Femur (tissue), 1 donor: ENCODE measurements at regions not wholly inside any gene's neighbourhood (a gene's known extent, or its start where the extent isn't known, plus 50 kb on each side); places are given as distances from the start of the nearest gene placed in this dataset.

Experiments
- DNase-seq: peaks from one replicate; pipeline ENCODE4 v3.0.0-alpha.2; 2017

DNA sequence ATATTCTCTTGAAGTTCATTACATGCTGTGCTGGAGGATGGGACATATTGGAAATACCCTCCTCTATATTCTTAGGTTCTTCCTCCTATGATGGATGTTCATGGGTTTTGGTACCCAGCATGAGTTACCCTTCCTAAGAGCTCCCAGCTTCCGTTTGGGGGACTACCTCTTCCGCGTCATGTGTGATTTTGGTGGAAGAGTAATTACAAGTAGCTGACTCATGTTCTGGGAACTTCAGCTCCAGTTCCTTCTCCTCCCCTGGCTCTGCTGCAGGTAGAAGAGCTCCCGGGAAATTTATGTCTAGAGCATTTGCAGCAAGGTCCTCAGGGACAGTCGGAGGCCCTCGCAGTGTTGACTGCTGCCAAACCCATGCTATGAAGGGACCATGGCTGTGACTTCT lies 208.8 kb upstream of the IL12A start:
- no peak for DNase-seq

DNA sequence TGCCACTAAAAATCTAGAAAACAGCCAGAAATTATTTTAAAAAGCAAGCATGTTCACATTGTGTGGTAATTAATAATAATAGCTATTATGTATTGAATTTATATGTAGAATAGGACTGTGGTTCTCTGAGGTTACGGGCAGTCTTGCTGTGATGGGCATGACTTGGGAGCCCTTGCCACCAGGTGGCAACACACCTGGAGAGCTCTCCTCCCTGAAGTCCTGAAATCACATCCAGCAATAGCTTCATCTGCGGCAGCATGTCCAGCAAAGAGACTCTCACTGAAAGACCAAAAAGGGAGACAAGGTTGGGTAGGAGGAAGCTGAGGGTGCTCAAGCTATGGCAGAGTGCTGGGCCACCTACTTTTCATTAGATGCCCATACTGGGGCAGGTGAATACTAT lies 206.8 kb upstream of the IL12A start:
- DNase-seq: no peak

DNA sequence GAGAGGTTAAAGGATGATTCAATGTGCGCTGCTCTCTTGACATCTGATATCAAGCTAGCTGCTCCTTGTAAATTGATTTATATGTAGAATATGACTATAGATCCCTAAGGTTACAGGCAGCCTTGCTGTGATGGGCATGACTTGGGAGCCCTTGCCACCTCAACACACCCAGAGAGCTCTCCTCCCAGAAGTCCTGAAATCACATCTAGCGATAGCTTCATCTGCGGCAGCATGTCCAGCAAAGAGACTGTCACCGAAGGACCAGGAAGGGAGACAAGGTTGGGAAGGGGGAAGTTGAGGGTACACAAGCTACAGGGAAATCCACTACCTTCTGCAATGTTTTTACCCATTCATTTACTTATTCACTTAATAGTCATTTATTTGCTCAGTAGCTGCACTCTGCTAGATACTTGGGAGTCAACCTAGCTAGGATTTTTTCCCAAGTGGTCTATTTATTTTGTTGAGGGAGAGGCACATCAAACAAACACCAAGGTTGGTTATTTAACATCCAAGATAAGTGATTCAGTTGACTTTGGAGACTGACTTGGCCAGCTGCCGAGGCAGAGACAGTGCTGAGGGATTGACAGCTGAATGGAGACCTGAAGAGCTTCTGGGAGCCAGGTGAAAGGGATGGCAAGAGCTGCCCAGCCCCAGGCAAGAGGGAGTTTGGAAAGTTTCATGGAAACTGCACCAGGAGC lies 205.8 kb upstream of the IL12A start:
- no peak for DNase-seq

DNA sequence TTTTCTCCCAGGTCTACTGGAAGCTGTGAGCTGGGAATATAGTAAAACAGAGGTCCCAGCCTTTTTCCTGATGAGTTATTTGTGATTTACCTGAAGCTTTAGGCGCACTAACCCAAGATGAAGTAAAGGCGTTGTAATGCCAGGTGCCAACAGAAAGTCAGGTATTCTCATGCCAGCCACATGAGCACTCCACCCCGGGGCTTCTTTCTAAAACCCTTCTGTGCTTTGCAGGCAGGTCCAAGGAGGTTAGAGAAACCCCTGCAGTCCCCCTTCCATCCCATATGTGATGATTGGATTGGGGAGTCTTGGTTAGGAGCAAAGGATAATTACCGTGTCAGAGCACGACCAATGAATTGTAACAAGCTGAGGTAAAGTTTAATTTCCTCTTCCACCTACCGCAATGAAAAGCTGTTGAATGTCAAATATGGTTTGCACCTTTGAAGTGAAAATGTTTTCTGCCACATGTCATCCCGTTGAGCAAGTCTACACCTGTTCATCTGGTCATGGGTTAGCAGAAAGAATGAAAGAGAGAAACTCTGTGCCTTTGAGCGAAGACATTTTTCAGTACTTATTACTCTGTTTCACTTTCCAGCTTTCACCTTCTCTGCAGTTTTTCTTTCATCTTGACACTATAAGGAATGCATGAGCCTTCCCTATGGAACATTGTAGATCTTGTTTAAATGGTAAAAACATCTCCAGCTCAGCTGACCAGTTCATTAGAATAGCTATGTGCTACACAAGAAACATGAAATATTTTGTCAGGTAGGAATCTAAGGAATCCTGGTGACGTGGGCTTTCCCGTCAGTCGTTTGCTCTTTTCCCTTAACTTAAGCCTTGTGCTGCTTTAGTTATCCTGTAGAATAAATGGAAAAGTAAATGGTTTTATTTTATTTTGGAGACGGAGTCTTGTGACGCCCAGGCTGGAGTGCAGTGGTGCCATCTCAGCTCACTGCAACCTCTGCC lies 204.6 kb upstream of the IL12A start:
- no peak for DNase-seq

DNA sequence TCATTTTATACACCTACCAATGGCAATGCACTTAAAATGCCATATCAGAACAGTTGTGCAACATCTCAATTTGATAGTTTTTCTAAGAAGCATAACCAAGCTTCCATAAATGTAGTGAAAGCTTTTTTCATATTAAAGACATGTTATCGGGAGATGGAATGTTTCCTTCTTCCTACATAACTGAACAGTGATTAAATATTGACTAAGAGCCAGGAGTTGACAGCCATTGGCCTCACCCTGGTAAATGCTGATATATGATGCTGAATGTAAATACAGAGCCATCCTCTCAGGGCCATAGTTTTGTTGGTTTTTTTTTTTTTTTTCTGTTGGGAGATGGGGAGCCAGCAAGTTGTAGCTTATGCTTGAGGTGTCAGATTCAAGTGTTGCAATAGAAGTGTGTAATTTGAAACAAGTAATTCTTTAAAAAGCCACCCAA lies 203.3 kb upstream of the IL12A start:
- DNase-seq: no peak

DNA sequence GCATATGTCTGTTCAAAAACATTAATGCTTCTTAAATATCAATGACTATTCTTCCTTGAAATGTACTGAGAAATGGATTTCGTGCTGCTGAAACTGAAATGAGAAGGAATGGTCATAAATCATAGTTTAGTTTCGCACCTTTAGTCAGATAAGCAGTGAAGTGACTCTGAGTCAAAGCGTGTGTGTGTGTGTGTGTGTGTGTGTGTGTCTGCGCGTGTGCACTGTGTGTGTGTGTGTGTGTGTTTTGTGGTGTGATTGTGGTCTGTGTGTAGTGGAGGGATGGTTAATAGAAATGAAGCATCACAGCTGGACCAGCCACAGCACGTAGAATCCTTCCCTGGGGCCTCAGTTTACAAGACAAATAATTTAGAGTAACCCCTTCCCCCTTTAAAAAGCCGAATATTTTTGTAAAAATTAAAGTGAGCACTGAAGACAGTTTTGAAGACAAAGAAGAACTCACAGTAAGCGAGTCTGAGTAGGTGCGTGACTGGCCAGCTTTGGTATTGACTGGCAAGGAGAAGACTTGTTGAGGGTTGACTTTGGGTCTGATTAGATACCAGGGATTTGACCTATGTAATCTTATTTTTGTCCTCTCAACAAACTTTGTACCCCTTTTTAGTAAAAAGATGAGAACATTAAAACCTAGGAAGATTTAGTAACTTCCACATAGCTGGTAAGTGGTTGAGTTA lies 202.0 kb upstream of the IL12A start:
- no peak for DNase-seq

DNA sequence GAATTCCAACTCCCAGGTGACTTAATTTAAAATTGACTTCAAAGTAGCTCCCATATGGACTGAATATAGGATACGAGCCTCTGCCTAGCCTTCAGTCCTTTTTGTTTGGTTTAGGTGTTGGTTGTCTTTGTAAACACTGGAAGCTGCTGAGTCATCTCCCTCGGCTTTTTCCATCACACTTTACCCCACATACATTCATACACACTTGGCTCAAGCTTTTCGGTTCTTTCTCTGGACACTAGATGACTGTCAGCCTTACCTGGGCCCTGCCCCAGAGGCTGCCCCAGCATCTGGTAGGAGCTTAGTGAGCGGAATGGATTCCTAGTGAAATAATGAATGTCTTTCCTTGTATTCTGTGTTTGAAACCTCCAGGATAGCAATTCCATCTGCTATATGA lies 201.5 kb upstream of the IL12A start:
- DNase-seq: no peak

DNA sequence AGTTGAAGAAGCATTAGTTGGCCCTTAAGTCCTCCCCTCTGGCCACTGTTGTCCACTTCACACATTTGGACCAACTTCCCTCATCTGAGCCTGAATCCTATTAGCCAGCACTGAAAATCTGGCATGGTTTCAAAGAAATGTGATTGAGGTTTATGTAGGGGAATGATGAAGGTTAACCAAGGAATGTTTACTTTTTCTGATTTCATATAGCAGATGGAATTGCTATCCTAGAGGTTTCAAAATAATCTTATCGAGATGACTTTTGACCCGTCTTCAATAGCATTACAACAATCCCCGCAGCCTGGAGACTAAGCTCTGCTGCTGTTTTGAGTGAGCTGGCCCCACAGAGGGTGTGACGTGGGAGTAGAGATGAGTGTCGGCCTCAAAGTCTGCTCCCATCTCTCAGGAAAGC lies 200.8 kb upstream of the IL12A start:
- no peak for DNase-seq

DNA sequence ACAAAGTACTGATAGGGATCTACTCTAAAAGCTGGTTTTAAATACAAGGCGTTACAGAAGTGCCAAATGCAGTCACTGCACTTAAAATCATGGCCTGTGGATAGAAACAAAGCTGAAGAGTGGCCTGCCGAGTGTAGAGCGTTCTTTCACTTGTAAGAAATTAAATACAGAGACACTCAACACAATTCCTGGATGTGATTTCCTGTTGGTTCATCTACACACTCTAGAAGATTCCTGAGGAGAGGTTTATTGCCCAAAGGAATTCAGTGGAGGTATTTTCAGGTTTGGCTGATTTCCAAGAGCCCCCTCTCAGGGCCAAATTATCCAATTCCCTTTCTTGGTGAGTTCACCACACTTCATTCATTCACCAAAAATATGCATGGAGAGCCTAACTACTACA lies 200.3 kb upstream of the IL12A start:
- DNase-seq: no peak

DNA sequence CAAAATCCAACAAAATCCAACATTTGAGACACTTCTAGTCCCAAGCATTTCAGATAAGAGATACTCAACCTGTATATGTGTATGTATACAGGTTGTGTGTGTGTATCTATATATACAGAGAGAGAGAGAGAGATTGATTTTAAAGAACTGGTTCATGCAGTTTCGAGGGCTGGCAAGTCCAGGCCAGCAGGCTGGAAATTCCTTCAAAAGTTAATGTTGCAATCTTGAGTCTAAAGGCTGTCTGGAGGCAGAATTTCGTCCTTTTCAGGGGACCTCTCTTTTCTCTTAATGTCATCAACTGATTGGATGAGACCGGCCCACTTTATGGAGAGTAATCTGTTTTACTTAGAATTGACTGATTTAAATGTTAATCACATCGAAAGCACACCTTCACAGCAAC lies 199.6 kb upstream of the IL12A start:
- no peak for DNase-seq

DNA sequence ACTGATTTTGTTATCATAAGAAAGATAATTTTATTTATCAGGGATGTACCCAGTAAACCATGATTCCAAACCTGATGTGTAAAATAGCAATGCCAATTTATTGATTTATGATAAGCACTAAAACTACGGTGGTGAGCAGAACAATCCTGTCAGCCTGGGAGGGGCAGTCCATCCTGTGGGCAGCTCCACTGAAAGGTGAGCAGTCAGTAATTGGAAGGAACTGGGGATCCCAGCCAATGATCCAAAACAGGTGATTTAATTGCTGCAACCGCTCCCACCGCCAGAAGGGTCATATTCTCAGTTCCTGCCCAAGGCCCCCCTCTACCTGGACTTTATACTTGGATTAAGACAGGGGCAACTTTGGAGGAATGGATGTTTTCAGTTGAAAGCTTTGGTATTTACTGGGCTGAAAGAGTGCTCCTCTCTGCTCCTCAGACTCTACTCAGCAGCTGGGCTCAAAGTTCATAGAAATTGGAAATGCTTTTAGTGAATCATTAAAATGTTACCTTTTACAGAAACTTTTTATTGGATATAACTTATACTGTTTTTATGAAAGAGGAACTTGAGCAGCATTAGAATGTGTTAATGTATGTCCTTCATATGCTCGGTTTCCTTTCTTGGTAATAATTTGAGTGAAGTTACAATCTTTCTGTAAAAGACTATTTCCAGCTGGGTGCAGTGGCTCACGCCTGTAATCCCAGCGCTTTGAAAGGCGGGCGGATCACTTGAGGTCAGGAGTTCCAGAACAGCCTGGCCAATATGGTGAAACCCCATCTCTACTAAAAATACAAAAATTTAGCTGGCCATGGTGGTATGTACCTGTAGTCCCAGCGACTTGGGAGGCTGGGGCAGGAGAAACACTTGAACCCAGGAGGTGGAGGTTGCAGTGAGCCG lies 198.6 kb upstream of the IL12A start:
- no peak for DNase-seq

DNA sequence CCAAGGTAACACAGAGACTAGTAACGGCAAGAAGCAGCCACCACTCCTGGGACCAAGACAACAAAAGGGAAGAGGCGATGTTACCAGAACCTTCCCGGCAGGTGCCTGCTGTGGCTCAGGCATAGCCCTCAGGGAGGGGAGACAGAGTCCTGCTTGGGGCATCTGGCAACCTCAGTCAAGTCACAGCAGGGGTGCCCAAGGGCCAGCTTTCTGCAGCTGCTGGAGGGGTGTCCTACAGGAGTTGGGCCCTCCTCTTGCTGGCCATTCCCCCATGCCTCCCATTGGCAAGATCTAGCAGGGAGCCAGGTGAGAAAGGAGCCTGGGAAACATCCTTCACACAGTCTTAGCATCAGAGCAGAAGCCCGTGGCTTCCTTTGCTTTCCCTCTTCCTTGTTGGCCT lies 197.3 kb upstream of the IL12A start:
- no peak for DNase-seq

DNA sequence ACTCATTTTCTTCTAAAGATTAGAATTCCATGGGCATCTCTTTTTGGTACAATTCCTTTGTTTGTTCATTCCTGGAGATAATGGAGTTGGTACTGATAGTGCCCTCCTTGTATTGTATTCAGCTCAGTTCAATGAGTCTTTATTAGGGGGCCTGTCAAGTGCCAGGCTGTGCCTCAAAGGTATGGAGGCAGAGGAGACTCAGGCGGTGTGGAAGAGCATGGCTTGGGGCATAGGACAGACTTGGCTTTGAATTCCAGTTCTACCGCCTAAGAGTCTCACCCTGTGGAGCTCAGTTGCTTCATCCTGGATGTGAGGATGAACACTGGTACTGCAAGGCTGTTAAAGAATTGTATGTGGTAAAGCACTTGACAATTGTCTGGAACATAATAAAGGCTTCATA lies 196.6 kb upstream of the IL12A start:
- DNase-seq: no peak

DNA sequence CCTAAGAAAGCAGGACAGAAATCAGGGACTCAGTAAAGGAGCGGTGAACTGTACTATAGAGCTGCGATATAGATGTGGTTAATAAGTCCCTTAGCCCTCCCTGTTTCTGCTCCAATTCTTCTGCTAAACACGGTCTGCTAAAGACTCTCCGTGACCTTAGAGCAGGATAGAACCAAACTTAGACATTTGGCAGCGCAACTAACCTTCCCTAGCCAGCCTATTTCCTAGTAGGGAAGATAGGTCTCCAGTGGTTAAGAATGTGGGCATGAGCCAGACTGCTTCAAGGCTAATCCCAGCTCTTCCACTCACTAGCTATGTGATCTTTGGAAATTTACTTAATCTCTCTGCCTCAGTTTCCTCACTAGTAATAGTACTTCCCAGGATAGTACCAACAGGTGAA lies 193.6 kb upstream of the IL12A start:
- DNase-seq: no peak

DNA sequence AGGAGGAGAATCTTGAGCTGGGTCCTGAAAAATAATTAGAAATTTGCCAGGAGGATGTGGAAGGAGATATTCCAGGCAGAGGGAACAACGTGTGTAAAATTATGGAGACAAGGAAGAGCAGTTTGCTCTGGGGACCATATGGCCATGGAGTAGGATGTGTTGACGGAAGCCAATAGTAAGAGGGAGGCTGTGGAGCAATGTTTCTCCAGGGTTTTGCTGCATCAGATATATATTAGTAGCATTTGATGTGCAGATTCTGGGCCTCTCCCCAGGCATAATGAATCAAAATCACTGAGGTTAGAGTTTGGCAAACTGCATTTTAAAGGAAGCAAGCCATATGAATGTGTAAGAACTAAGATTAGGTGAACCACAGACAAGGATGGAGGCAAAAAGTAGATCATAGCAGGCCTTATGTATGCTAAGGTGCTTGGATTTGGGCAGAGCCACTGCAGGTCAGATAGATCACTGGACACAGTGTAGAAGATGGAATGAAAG lies 192.9 kb upstream of the IL12A start:
- no peak for DNase-seq

DNA sequence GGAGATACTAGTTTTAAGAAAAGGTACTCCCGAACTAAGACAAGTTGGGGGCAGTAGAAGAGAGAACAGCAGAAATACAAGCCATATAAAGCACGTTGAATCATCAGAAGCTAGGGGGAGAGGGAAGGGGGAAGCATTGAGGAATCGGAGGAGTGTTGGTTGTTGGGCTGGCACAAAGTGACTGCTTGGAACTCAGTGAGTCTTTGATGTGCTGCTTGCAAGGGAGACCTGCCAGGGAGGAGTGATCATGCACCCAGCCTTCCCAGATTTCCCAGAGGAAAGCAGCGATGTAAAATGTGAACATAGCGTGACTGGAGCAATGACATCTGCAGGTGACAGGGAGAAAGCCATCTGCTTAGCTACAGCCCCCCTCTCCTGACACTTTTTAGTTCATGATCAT lies 192.4 kb upstream of the IL12A start:
- no peak for DNase-seq

DNA sequence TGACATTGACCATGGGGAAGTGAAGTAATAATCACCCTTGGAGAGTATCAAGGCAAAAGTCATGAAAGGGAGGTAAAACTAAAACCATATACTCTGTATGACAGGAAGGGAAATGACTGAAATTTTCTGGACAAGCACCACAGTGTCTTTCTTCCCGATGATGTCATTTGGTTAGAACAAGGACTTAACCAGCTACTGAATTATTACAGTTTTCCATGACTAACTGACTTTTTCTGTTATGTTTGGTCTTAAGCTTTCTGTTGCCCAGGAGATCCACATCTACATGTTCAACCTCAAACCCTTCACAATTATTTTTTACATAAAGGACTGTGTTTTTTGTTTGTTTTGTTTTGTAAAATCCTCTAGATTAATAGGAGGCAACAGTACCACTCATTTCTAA lies 191.9 kb upstream of the IL12A start:
- DNase-seq: no peak

DNA sequence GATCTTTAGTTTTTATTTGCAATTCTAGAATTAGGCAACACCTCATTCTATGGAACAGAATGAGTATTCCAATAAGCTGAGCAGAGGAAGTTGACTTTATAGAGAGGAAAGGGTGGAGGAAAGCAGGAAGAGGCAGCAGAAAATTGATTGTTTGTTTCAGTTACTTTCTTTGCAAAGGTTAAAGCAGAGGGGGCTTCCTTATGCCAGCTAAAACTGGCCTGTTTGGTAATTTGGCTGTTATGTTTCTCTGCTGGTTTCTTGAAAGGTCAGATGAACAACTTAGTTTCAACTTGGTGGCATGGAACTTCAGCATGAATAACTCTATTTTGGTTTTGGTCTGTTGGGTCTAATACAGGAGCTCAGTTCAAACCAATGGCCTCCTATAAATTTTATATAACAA lies 190.9 kb upstream of the IL12A start:
- no peak for DNase-seq

DNA sequence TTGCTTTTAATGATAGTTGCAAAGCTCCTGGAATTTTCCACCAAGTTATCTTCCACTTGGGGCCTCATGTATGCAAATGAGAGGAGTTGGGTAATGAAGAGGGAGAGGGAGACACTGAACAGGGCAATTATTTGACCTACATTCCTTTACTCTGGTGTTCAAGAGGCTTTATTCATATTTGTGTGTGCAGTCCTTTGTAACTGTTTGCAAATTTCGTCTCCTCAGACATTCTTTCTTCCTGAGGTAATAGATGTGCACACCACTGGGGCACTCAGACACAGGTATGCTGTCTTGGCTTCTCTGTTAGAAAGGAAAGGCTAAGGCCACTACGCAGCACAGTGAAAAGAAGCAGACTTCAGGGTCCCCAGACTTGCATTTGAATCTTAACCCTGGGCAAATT lies 189.7 kb upstream of the IL12A start:
- no peak for DNase-seq

DNA sequence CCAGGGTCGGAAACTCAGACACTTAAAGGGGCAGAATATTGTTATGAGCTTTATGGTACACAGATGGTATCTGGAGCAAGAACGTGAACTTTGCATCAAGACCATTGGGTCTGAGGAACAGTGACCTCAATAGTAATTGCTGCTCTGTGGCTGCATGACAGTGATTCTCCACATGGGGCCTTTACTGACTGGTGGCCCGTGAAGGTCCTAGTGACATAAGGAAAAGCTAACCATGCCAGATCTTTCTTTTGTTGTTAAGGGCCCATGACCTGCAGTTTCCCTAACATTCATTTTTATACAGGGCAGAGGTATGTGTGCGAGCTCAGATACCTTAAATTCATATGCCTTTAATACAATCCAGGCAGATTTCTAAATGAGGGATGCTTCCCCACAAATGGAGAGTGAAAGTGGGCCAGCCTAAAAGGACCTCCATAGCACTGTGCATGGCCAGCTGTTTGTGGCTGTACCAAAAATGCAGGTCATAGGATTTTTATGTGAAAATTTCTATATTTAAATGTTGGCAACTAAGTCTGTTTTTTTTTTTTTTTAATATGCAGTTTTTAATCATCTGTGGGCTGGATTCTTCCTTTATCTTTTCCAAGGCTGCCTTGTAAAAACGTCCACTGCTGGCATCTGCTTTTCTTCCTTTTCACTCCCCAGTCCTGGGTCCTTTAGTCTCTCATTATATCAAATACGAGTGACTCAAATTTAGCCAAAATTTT lies 188.0 kb upstream of the IL12A start:
- no peak for DNase-seq

DNA sequence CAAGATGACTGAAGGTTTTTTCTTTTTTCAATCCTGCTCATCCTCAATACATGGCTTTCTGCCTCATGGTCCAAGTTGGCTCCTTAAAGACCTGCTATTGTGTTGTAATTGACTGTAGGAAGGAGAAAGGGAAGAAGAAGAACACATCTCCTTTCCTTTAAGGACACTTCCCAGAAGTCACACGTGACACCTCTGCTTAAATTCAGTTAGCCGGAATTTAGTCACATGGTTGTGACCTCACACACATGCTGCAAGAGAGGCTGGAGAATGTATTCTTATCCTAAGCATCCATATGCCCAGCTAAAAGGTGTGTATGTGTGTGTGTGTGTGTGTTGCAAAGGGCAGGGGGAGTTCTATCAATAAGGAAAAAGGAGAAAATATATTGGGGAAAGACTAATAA lies 185.8 kb upstream of the IL12A start:
- no peak for DNase-seq

DNA sequence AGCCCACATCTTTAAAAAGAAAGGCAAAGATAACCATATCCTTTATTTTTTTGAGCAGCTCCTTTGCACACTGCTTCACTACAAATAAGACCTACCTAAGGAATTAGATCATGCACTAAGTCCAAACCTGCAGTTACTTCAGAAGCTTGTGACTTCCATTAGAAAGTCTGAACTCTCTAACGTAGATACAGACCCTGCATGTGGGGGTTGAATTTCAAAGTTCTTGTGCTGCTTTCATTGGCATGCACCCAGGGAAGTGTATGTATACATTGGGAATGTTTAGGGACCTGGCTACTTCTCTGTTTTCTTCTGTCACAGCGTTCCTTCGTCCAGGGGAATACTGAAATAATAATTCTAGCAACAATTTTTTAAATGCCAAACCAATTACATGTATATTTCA lies 185.2 kb upstream of the IL12A start:
- no peak for DNase-seq
